ENCODE measurements at regions not wholly inside any gene's neighbourhood (a gene's known extent, or its start where the extent isn't known, plus 50 kb on each side); places are given as distances from the start of the nearest gene placed in this dataset.

GRCh38 chr10:120701381-120701780, 149.8 kb upstream of the WDR11 start (continued):
- TF ChIP-seq ZNF425 (CRISPR knock-in tag; conservative IDR thresholded peaks at IDR 0.05) (no peak), MAX (CRISPR knock-in tag; IDR thresholded peaks at IDR 0.05) (no peak), ELF4 (CRISPR knock-in tag; IDR thresholded peaks at IDR 0.05; ENCODE audit: low read depth) (no peak), NR2C2 (CRISPR knock-in tag; IDR thresholded peaks at IDR 0.05) (no peak), NR1H2 (CRISPR knock-in tag; IDR thresholded peaks at IDR 0.05) (no peak), ATF1 (CRISPR knock-in tag; IDR thresholded peaks at IDR 0.05) (no peak)

GRCh38 chr10:120702032-120702431, 149.1 kb upstream of the WDR11 start:
- no peak for TF ChIP-seq CDX4 (CRISPR knock-in tag; IDR thresholded peaks at IDR 0.05; ENCODE audit: borderline replicate concordance)
- TF ChIP-seq RORB (CRISPR knock-in tag; IDR thresholded peaks at IDR 0.05), result no peak
- no peak for TF ChIP-seq OVOL2 (CRISPR knock-in tag; IDR thresholded peaks at IDR 0.05; ENCODE audit: borderline replicate concordance)
- TF ChIP-seq ZBTB21 (CRISPR knock-in tag; IDR thresholded peaks at IDR 0.05; ENCODE audit: borderline replicate concordance), result no peak
- TF ChIP-seq ZNF416 (CRISPR knock-in tag; IDR thresholded peaks at IDR 0.05), result no peak
- TF ChIP-seq ZNF671 (CRISPR knock-in tag; IDR thresholded peaks at IDR 0.05), result no peak
- no peak for TF ChIP-seq GRHL2 (CRISPR knock-in tag; IDR thresholded peaks at IDR 0.05; ENCODE audit: insufficient replicate concordance, severe bottlenecking)
- no peak for TF ChIP-seq ZNF138 (CRISPR knock-in tag; conservative IDR thresholded peaks at IDR 0.05)
- TF ChIP-seq ZNF219 (CRISPR knock-in tag; IDR thresholded peaks at IDR 0.05; ENCODE audit: borderline replicate concordance), result no peak
- TF ChIP-seq PREB (CRISPR knock-in tag; IDR thresholded peaks at IDR 0.05; ENCODE audit: borderline replicate concordance), result no peak
- TF ChIP-seq FOXJ3 (CRISPR knock-in tag; IDR thresholded peaks at IDR 0.05; ENCODE audit: borderline replicate concordance), result no peak
- TF ChIP-seq IRF2 (CRISPR knock-in tag; IDR thresholded peaks at IDR 0.05; ENCODE audit: borderline replicate concordance, low read depth), result no peak
- no peak for ATAC-seq
- H3K9me3 Mint-ChIP-seq, result peaks cover 24% of the 10 kb centered on the region
- DNase-seq (ENCODE audit: low spot score), result no peak
- no peaks in the 10 kb centered on the region for H3K4me1 Mint-ChIP-seq
- H3K27me3 Mint-ChIP-seq (ENCODE audit: low read depth), result no peaks in the 10 kb centered on the region; the same call in 1 of the 2 replicates
- no peak overlapping the region for H3K4me3 Mint-ChIP-seq
- H3K27ac Mint-ChIP-seq, result no peak overlapping the region
- ChIA-PET CTCF (no interaction called here), POLR2A (no interaction called here)
- peaks cover 18% of the 10 kb centered on the region for H3K36me3 Mint-ChIP-seq

- ChIA-PET POLR2A (no interaction called here), CTCF (no interaction called here)
- Mint-ChIP-seq H3K4me3 (no peak overlapping the region), H3K27me3 (ENCODE audit: low read depth) (no peaks in the 10 kb centered on the region; the same call in 1 of the 2 replicates), H3K36me3 (no peaks in the 10 kb centered on the region), H3K27ac (no peak overlapping the region), H3K4me1 (no peaks in the 10 kb centered on the region), H3K9me3 (no peaks in the 10 kb centered on the region)
- DNase-seq (ENCODE audit: low spot score) (no peak), ATAC-seq (no peak)
- TF ChIP-seq SMAD4 (CRISPR knock-in tag; IDR thresholded peaks at IDR 0.05) (no peak), ETV6 (CRISPR knock-in tag; IDR thresholded peaks at IDR 0.05) (no peak), CTCF (IDR thresholded peaks at IDR 0.05) (no peak), SMAD3 (CRISPR knock-in tag; IDR thresholded peaks at IDR 0.05; ENCODE audit: borderline replicate concordance) (no peak), ZNF317 (CRISPR knock-in tag; IDR thresholded peaks at IDR 0.05; ENCODE audit: borderline replicate concordance, low read depth) (no peak), JUN (CRISPR knock-in tag; IDR thresholded peaks at IDR 0.05) (no peak), ZNF219 (CRISPR knock-in tag; IDR thresholded peaks at IDR 0.05; ENCODE audit: borderline replicate concordance) (no peak), PRRX2 (CRISPR knock-in tag; IDR thresholded peaks at IDR 0.05) (no peak), NFYB (CRISPR knock-in tag; conservative IDR thresholded peaks at IDR 0.05; ENCODE audit: low read depth) (no peak), KAT7 (CRISPR knock-in tag; IDR thresholded peaks at IDR 0.05; ENCODE audit: borderline replicate concordance) (no peak), NR2C2 (CRISPR knock-in tag; IDR thresholded peaks at IDR 0.05) (no peak), GTF2I (CRISPR knock-in tag; conservative IDR thresholded peaks at IDR 0.05) (no peak), GABPB1 (CRISPR knock-in tag; IDR thresholded peaks at IDR 0.05) (no peak)
Measured at GRCh38 chr10:120705309-120705708, 145.9 kb upstream of the WDR11 start.
